HG02943 (cell line): ENCODE measurements at regions not wholly inside any gene's neighbourhood (a gene's known extent, or its start where the extent isn't known, plus 50 kb on each side); places are given as distances from the start of the nearest gene placed in this dataset.

ENCODE experiments used
- ATAC-seq: cut with Tn5 transposase; IDR thresholded peaks from one replicate; pipeline ENCODE4 v1.9.1; 2021; ENCODE audit warnings: mild to moderate bottlenecking, low read depth, moderate library complexity; ENCODE audit not compliant: unreplicated experiment

- no peak for ATAC-seq
Observed at GRCh38 chr10:52438119-52438518, 124.0 kb downstream of the DKK1 start.

- no peak for ATAC-seq
Observed at GRCh38 chr10:52440612-52441285, 126.7 kb downstream of the DKK1 start.

- ATAC-seq: no peak
Observed at GRCh38 chr10:52442576-52442975, 128.5 kb downstream of the DKK1 start.

- no peak for ATAC-seq
Observed at GRCh38 chr10:52443419-52444388, 129.6 kb downstream of the DKK1 start.

- no peak for ATAC-seq
Observed at GRCh38 chr10:52446391-52446790, 132.3 kb downstream of the DKK1 start.

- no peak for ATAC-seq
Observed at GRCh38 chr10:52447931-52448353, 133.9 kb downstream of the DKK1 start.

GRCh38 chr10:52450762-52451291 is 136.7 kb downstream of the DKK1 start:
- ATAC-seq: no peak

- ATAC-seq: no peak
Observed at GRCh38 chr10:52451817-52452216, 137.7 kb downstream of the DKK1 start.

- no peak for ATAC-seq
Observed at GRCh38 chr10:52452600-52453493, 138.8 kb downstream of the DKK1 start.

GRCh38 chr10:52453501-52453900 is 139.4 kb downstream of the DKK1 start:
- ATAC-seq: no peak

GRCh38 chr10:52454491-52454890 is 140.4 kb downstream of the DKK1 start:
- ATAC-seq: no peak

- no peak for ATAC-seq
Observed at GRCh38 chr10:52455098-52455497, 141.0 kb downstream of the DKK1 start.

- no peak for ATAC-seq
Observed at GRCh38 chr10:52459097-52459496, 145.0 kb downstream of the DKK1 start.

GRCh38 chr10:52463826-52464225 is 149.7 kb downstream of the DKK1 start:
- no peak for ATAC-seq

GRCh38 chr10:52464368-52465124 is 150.5 kb downstream of the DKK1 start:
- no peak for ATAC-seq

GRCh38 chr10:52465202-52465601 is 151.1 kb downstream of the DKK1 start:
- ATAC-seq: no peak

- ATAC-seq: no peak
Observed at GRCh38 chr10:52466464-52466863, 152.4 kb downstream of the DKK1 start.

- ATAC-seq: no peak
Observed at GRCh38 chr10:52469970-52470705, 156.1 kb downstream of the DKK1 start.
